Endothelial cell of umbilical vein (primary cell): ENCODE measurements at regions not wholly inside any gene's neighbourhood (a gene's known extent, or its start where the extent isn't known, plus 50 kb on each side); places are given as distances from the start of the nearest gene placed in this dataset.

Experiments
- CTCF ChIP-seq, 2 donors: IDR thresholded peaks; 1 replicate in 1 of 2; 2 replicates in 1 of 2; pipeline ENCODE4 v1.5.1; 2011; ENCODE audit warnings: low read length in 2 of 2, mild to moderate bottlenecking in 2 of 2, moderate library complexity in 2 of 2, control low read depth in 1 of 2, inconsistent platforms in 1 of 2, low read depth in 1 of 2; ENCODE audit not compliant: insufficient read depth in 1 of 2; ENCODE audit errors: extremely low read depth in 1 of 2
- EZH2 ChIP-seq: IDR thresholded peaks from 2 replicates; pipeline ENCODE4 v1.6.1; 2012; ENCODE audit warnings: borderline replicate concordance, low read depth, mild to moderate bottlenecking, moderate library complexity, low read length, inconsistent platforms; ENCODE audit not compliant: severe bottlenecking
- FOS ChIP-seq: IDR thresholded peaks from 2 replicates; pipeline ENCODE4 v1.6.1; 2011; ENCODE audit warnings: mild to moderate bottlenecking, low read length, moderate library complexity, borderline replicate concordance; ENCODE audit not compliant: insufficient read depth
- GATA2 ChIP-seq: IDR thresholded peaks from 2 replicates; pipeline ENCODE4 v1.7.0; 2011; ENCODE audit warnings: low read depth, mild to moderate bottlenecking, moderate library complexity, mixed read lengths, low read length; ENCODE audit not compliant: insufficient read length, insufficient read depth
- MAX ChIP-seq: IDR thresholded peaks from 2 replicates; pipeline ENCODE4 v1.6.1; 2011; ENCODE audit not compliant: insufficient read depth, insufficient read length
- MYC ChIP-seq: IDR thresholded peaks from one replicate; pipeline ENCODE4 v1.6.1; 2011; ENCODE audit warnings: mild to moderate bottlenecking, low read depth, low read length
- POLR2A ChIP-seq: IDR thresholded peaks from 2 replicates; pipeline ENCODE4 v1.6.1; 2012; ENCODE audit warnings: low read depth, mild to moderate bottlenecking, control low read depth, low read length
- POLR2AphosphoS5 ChIP-seq: IDR thresholded peaks from 2 replicates; pipeline ENCODE4 v1.6.1; 2012; ENCODE audit warnings: low read depth, mild to moderate bottlenecking, control low read depth, low read length, moderate library complexity; ENCODE audit not compliant: insufficient read depth

- TF ChIP-seq CTCF (IDR thresholded peaks at IDR 0.05; ENCODE audit: extremely low read depth in 1 of 2, insufficient read depth in 1 of 2, low read depth in 1 of 2, low read length in 2 of 2) = no peak
- TF ChIP-seq POLR2AphosphoS5 = no peak
- no peak for TF ChIP-seq MYC
- no peak for TF ChIP-seq EZH2
- TF ChIP-seq MAX = no peak
- TF ChIP-seq POLR2A = no peak
- TF ChIP-seq FOS = no peak
- no peak for TF ChIP-seq GATA2
These were observed 93.0 kb downstream of the GEMIN8 start for GRCh38 chrX:13936521-13937225.
